HUDEP-2 (cell line): ENCODE measurements at regions not wholly inside any gene's neighbourhood (a gene's known extent, or its start where the extent isn't known, plus 50 kb on each side); places are given as distances from the start of the nearest gene placed in this dataset.
A peak's percentile ranks its signal among the peaks of the same experiment; 100 is the strongest.
"Not testable (repeated sequence)": the region's sequence is repeated elsewhere in the genome, so short reads cannot be mapped to it uniquely, and the experiment has no call there.

ENCODE experiments used
- DNase-seq, 76 experiments: peaks; one replicate each; lab custom pipeline; 2025; ENCODE audit not compliant: unreplicated experiment in 76 of 76; lab: John Stamatoyannopoulos, UW

DNA sequence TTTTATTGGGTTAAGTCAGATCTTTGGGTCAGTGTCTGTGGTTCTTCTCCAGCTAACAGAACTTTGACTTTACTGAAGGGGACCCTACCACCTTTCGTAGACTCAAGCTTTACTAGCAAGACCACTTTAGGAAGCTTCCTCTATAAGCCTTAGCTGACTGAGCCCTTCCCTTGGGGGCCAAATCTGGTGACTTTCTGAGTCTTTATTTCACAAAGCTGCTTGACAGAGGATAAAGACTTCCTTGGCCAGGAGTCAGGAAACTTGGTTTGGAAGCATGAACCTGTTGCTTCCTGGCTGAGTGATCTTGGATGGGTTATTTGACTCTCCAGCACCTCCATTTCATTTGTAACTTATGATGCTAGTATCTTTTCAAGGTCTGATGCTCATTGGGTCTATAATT is 466.7 kb downstream of the TYW1 start:
- no peak for DNase-seq

DNA sequence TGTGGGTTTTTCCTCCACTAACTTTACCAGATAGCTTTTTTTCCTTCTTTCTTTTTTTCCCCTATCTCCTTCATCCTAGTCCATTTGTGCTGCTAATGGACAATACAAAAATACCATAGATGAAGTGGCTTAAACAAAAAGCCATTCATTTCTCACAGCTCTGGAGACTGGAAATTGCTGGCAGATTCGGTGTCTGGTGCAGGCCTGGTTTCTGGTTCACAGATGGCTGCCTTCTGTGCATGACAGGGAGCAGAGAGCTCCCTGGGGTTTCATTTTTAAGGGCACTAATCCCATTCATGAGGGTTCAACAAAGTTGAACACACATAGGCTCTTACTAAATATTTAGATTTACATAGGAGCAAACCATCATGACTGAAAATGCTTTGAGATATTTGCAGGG is 467.4 kb downstream of the TYW1 start:
- no peak for DNase-seq

DNA sequence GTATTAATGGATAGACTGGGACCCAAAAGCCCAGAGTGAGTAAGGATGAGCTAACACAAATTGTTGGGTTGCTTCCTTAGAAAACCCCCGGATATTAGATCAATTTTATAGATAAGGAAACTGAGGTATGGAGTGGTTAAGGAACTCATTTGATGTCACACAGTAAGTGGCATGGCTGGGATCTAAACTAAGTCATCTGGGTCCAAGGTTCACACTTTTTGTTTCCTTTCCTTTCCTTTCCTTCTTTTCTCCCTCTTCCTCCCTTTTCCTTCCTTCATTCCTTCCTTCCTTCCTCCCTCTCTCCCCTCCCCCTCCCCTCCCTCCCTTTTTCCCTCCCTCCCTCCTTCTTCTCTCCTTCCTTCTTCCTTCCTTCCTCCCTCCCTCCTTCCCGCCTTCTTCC is 469.5 kb downstream of the TYW1 start:
- DNase-seq: no peak

DNA sequence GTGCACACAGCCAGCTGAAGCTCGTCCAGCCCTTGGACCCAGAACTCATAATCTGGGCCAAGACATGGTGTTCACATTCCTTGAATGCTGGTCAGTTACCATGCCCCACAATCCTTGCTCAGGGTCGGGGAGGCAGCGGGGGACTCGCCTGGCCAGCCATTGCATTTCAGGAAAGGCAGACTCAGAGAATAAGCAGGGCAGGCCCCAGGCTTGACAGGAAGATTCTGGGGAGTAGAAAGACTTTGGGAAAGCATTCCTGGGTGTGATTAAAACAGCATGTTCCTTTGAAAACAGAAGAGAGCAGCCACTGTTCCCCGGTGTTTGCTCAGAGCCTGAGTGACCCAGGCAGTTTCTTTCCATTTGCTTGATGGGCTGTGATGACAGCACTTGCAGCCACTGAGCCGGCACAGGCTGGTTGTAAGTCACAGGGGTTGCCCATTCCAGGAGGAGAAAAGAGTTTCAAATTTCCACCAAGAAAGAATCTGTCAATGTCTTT is 473.7 kb downstream of the TYW1 start:
- DNase-seq: no peak

DNA sequence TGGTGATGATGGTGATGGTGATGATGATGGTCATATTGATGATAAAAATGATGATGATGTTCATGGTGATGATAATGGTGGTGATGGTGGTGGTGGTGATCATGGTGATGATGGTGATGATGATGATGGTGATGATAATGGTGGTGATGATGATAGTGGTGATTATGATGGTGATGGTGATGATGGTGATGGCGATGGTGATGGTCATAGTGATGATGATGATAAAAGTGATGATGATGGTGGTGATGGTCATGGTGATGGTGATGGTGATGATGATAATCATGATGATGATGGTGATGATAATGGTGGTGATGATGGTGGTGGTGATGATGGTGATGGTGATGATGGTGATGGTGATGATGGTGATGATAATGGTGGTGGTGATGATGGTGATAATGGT is 478.7 kb downstream of the TYW1 start:
- DNase-seq: no peak

DNA sequence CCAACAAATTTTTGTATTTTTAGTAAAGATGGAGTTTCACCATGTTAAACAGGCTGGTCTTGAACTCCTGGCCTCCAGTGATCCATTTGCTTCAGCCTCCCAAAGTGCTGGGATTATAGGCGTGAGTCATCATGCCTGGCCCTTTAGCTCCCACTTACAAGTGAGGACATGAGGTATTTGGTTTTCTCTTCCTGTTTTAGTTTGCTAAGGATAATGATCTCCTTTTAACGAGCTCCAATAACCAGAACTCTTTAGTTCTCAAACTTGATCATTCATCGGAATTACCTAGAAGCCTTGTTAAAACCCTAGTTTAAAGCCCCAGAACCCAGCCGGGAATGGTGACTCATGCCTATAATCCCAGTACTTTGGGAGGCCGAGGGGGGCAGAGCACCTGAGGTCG is 481.4 kb downstream of the TYW1 start:
- no peak for DNase-seq

DNA sequence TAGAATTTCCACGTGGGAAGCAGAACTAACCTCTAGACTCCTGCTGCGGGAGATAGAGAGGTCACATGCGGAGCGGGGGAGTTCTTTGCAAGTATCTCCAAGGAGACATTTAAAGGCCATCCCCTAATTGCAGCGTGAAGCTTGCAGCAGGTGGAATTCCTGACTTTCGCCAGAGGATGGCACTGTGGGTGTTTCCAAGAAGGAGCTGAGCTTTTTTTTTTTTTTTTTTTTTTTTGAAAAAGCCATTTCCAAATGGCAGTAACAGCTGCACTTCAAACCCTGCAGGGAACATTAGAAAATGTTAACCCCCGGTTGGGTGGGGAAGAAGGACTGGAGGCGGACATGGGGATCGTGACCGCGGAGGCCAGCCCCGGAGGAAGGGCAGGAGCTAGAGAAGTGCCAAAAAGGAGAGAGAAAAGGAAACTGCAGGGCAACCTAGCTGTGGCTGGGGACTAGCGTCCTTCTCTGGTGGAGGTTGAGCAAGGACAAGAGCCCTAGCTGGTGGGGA is 487.7 kb downstream of the TYW1 start:
- peak in 65 of 76 experiments; percentile 3 to 81 (median 43) for DNase-seq

DNA sequence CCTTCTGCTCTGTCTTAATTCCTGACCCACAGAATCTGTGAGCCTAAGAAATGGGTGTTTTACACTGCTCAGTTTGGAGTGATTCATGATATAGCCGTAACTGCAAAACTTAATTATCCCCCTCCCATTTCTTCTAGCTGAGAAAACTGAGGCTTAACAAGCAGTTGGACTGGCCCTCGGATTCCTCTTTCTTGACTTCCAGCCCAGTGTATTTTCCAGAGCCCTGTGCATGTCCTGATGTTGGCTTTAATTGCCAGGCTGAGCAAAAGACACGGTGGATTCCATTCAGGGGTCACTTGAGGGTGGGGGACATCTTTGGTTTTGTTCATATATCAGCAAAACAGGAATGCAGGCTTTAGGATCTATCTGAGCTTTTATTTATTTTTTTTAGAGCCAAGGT is 489.8 kb downstream of the TYW1 start:
- no peak for DNase-seq

DNA sequence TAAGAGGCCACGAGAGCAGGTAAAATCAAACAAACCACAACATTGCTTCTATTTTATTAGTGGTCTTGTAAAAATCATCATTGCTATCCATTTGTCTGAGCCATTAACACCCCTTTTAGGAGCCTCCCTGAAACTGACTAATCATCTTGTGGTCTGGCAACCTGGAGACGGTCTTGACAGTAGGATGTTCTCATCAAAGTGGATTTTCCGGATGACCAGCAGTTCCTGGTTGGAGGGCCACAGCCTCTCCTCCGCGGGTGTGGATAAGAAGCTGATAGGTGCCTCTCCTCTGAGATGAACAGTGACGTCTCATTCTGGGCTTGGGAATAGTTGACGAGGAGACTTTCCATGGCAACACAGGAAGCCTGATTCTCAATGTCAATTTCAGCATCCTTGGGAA is 490.7 kb downstream of the TYW1 start:
- DNase-seq: no peak

DNA sequence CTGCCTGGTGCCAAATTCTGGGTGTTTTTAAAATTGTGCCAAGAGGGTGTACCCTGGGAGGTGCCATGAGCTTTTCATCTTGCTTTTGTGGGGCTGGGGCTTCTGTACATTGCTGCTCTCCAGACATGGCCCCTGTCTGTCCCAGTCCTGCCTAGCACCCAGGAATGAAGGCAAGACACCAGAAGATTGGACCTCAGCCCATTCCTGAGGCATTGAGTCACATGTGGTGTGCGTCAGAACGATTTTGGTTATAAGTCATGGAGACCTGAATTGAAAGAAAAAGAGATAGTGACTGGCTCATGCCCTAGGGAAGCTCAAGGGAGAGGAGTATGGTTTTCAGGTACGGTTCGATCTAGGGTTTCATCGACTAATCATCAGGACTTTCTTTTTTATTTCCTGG is 493.2 kb downstream of the TYW1 start:
- DNase-seq: no peak

DNA sequence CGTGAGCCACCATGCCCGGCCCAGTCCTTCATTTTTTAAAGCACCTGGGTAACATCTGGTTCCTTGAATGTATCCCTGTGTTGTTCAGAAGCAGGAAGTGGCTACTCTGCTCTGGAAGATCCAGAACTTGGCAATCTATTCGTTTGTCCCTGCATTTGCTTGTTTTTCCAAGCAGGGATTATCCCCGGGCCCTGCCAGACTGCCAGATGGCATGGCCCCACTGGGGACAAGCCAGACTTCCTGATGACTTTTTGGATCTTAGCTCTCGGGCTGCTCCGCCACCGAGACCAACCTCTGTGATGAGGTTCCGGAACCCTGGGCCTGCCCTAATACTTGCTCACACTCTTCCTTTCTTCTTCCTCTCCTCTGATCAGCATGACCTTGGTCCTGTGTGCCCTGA is 496.7 kb downstream of the TYW1 start:
- no peak for DNase-seq

DNA sequence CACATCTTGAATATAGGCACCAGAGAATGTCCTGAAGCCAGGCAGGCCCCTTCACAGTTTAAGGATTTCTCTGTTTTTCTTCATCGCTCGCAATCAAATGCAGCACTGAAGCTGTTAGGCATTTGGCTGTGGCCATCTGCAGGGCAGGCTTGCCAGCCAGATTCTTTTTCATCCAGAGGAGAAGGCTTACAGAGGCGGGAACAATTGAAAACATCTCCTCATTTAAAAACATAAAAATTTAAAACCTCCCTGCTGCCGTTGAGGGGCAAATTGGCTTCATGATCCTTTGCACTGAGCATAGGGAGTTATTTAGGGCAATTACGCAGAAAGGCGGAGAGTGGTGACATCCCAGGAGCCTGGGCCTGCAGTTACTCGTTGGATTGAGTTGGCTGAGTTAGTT is 500.0 kb downstream of the TYW1 start:
- no peak for DNase-seq

DNA sequence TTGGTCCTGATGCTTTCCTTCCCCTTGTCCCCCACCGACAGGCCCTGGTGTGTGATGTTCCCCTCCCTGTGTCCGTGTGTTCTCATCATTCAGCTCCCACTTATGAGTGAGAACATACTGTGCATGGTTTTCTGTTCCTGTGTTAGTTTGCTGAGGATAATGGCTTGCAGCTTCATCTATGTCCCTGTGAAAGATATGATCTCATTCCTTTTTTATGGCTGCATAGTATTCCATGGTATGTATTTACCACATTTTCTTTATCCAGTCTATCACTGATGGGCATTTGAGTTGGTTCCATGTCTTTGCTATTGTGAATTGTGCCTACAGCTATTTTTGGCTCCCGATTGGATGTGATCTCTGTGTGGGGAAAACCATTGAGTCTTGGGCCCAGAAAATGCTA is 501.3 kb downstream of the TYW1 start:
- DNase-seq: not testable (repeated sequence)

DNA sequence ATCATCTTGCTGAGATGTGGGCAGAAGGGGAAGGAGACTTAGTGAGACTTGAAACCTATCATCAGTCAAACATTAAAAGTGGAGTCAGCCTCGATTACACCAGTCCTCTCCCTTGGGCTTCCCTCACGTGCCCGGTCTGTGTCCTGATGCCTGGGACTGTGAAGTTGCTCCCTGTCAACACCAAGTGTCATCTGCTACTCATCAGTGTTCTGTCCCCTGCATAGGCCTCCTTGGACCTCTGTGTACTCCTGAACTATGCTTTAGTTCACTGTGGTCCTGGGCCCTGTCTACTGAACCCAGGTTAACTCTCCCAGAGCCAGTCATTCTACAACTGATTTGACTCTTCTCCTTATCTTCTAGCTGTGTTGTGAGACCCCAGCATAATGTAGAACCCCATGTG is 506.3 kb downstream of the TYW1 start:
- no peak for DNase-seq

DNA sequence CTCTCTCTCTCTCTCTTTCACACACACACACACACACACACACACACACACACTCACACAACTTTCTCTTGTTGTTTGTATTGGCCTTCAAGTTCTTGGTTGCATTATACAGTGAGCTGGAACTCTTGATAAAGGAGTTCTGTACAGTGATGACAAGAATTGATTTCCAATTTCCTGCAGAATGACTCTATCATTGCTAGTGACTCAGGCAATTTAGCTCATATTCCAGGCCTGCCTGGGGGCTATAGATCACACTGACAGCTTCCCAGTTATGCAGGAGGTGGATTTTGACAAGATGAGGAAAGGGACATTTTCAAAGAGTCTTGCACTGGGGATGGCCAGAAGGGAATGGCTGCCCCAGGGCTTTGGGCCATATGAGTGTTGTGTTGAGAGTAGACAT is 508.8 kb downstream of the TYW1 start:
- DNase-seq: no peak

DNA sequence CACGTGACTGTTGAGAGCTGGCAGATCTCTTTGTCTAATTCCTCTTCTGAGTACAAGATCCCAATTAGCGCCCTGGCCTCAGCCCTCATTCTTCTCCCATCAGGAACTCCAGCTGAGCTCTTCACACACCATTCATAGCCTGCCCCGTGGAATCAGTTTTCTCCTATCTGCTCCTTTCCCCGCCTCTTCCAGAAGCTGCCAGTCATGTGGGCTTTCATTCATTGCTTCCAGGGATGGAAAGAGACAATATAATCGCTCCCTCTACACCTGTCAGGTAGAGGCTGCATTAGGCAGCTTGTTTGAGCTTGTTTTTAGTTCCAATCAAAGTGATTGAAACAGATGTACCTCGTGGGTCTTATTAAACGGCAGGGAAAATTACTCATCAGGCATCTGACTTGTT is 515.8 kb downstream of the TYW1 start:
- DNase-seq: no peak

DNA sequence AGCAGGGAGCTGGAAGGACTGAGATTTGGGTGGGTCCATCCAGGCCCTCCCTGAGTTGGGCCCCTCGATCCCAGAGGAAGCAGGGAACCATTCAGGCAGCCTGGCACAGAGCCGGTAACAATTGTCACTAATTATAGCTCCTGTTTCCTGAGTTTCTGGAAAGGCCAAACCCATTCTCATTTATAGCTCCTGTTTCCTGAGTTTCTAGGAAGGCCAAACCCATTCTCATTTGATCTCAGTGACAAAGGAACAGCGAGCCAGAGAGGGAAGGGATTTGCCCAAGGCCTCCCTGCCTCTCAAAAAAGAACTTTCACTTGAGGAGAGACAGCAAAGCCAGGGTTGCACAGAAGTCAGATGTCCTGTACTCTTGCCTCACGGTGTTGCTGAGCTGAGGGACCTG is 521.9 kb downstream of the TYW1 start:
- DNase-seq: no peak

DNA sequence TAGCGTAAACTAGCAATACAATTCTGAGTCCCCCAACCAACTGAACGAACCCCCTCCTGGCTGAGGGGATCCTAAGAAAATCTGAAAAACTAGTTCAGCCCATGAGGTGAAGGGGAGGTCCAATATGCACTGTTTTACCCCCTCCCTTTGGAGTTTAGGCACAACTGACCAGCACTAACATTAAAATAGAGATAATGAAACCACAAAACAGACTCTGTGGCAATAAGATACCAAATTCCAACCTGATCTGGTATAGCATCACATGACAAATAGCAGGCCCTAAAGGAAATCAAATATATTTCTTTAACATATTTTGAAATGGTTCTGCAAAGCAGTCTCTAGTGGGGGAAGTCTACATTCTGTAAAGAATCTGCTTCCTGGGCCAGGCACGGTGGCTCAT is 522.5 kb downstream of the TYW1 start:
- DNase-seq: peak in 11 of 76 experiments; percentile 1 to 30 (median 3)

DNA sequence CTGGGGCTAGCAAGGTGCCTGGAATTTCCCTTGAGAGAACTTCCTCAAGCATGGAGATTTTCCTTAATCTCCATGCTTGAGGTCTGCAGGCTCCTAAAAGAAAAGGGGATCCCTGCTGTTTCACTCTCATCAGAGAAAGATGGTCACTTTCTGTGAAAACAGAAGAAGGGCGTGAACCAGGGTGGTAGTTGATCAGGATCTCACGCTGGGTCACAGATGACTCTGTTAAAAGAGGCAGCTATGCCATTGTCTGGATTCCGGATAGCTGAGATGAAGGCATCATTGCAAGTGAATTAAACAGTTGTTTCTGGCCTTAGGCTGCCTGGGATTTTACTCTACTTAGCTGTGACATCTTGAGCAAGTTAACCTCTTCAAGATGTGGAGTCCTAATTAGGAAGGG is 525.9 kb downstream of the TYW1 start:
- DNase-seq: no peak

DNA sequence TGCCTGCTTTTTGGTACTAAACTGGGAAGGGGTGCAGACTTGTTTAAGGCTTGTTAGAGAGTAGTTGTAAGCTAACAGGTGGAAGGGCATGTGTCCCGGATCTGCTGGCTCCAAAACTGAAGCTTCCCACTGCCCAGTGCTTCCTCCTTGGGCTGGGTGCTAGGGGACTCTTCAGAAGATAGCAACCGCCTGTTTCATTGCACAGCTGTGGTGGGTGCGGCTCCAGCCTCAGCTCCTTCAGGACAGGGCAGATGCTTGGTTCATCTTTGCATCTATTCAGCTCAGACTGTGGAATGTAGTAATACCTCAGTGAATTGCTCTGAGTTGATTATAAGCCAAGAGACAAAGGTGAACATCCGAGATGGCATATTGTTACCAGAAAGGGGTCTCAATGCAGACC is 527.1 kb downstream of the TYW1 start:
- no peak for DNase-seq

DNA sequence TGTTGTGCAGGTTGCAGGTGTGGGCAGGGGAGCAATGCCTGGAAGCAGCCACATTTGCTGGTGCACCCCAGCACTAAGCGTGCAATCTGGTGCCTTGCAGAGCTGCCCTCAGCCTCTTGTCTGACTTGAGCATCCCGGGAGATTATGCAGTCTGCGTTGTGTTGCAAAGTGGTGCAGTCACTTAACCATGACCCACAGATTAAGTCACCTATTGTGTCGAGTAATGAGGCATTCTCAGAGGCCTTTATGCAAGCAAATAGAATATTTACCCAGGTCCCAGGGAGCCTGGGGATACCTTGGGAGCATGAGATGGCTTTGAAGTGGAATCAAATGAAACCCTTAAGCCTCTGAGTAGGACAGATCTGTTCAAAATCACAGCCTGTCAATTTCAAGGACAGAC is 529.0 kb downstream of the TYW1 start:
- no peak for DNase-seq

DNA sequence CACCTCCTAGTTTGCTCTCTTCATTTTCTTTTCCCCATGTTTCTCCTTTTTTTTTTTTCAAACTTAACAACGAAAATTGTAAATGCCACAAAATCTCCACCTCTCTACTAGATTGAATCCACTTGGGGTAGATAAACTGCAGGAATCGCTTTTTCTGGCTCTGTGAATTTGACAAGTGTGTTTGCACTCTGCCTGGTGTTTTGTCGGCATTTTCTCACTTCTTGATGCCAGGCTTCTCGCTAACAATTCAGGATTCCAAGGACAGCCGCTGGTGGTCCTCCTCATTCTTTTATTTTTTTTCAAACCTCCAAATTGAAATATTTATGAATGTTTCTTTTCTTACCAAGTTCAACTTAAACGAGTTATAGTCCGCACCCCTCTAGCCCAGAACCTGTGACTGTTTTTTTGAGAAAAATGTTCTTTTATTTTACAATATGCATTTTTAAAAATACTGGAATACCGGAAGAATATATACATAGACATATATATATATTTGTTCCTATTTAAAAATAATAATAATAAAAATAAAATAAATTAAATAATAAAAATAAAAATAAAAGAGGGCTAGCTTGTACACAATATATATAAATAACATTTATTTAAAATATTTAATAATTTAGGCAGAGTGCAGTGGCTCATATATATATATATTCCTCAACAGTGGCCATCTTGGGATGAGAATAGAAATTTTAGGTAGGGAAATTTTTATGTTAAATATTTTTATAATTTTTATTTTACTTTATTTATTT is 538.8 kb downstream of the TYW1 start:
- no peak for DNase-seq

DNA sequence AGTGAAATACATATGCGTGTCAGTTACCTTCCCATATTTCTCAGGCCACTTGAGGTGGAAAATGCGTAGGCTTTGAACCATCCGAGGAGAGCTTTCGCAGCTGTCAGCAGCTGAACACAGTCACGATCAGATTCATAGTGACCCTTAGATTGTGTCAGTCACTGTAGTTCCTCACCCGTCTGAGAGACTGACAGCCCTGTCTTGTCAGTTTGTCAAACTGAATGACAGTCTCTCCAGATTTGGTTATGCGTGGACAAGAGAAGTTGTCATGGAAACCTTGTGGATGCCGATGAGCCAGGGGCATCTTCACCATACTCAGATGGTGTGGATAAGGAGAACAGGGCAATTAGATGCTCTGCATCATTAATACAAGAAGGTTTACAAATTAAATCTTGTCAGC is 546.3 kb downstream of the TYW1 start:
- no peak for DNase-seq
